HCT116 (cell line): ENCODE measurements at regions not wholly inside any gene's neighbourhood (a gene's known extent, or its start where the extent isn't known, plus 50 kb on each side); places are given as distances from the start of the nearest gene placed in this dataset.

Experiments
- ATAC-seq: fragments of 200-7000 bp; cut with Tn5 transposase; 2 replicates; pipeline ENCODE4 v1.9.1; 2020; ENCODE audit warnings: mild to moderate bottlenecking, moderate library complexity
- BruUV-seq: library from RNA; stranded (reverse); fragments of 400-500 nt; replicated peaks from 2 replicates; lab custom pipeline; 2021; lab: Mats Ljungman, UMichigan
- CTCF ChIA-PET: fragments of 300-600 bp; sonication (Branson Sonifier 250); formaldehyde crosslinking; loops from one replicate; lab custom pipeline; 2021; ENCODE audit warnings: antibody characterized with exemption; lab: Charles Lee
- POLR2A ChIA-PET: fragments of 300-600, 350-600 bp; sonication (Branson Sonifier 250); formaldehyde crosslinking; loops from one replicate; lab custom pipeline; 2021; ENCODE audit warnings: antibody characterized with exemption; lab: Charles Lee
- RAD21 ChIA-PET, 2 experiments: fragments of 300-600 bp; sonication (Branson Sonifier 250); formaldehyde crosslinking; loops; one replicate each; lab custom pipeline; 2023; ENCODE audit warnings: low total read pairs in 2 of 2; ENCODE audit not compliant: uncharacterized antibody in 2 of 2, unreplicated experiment in 2 of 2, low non-redundant PET in 1 of 2; lab: Charles Lee
- DNase-seq: peaks from one replicate; pipeline ENCODE4 v3.0.0-alpha.2; 2010; ENCODE audit warnings: low read depth, low spot score
- H2AFZ ChIP-seq: fragments of 200-600 bp; shearing (Covaris generic), sonication (generic); 2 replicates; pipeline ENCODE4 v1.6.1; 2017; ENCODE audit warnings: low read depth, mixed run types, mixed read lengths, antibody characterized with exemption, low read length; ENCODE audit not compliant: poor library complexity, severe bottlenecking
- H3K27ac ChIP-seq: 2 replicates; pipeline ENCODE4 v1.5.1; 2012; ENCODE audit warnings: low read depth, low read length
- H3K27me3 ChIP-seq: fragments of 200-600 bp; sonication (generic); 2 replicates; pipeline ENCODE4 v1.6.1; 2016; ENCODE audit warnings: mixed run types, low read length, mixed read lengths; ENCODE audit not compliant: insufficient read depth
- H3K36me3 ChIP-seq, 2 experiments: fragments of 200-500 bp in 1 of 2; fragments of 200-600 bp in 1 of 2; sonication (Bioruptor generic) in 1 of 2; sonication (generic) in 1 of 2; 2 replicates each; pipeline versions ENCODE4 v1.5.1 to v1.6.1; 2014 to 2016; ENCODE audit warnings: low read length in 2 of 2, inconsistent platforms in 1 of 2, mixed read lengths in 1 of 2, mixed run types in 1 of 2; ENCODE audit not compliant: insufficient read depth in 2 of 2, control insufficient read depth in 1 of 2
- H3K4me1 ChIP-seq, 2 experiments: fragments of 200-600 bp in 1 of 2; sonication (generic) in 1 of 2; 2 replicates each; pipeline versions ENCODE4 v1.5.1 to v1.6.1; 2012 to 2017; ENCODE audit warnings: low read length in 2 of 2, inconsistent platforms in 1 of 2, mild to moderate bottlenecking in 1 of 2, mixed read lengths in 1 of 2, mixed run types in 1 of 2, moderate library complexity in 1 of 2; ENCODE audit not compliant: insufficient read depth in 2 of 2, control insufficient read depth in 1 of 2
- H3K4me2 ChIP-seq: fragments of 200-600 bp; sonication (generic); 2 replicates; pipeline ENCODE4 v1.6.1; 2017; ENCODE audit warnings: mixed run types, low read length, mixed read lengths
- H3K4me3 ChIP-seq, 2 experiments: fragments of 200-600 bp in 1 of 2; sonication (generic) in 1 of 2; replicated peaks in 1 of 2; 2 replicates each; pipeline ENCODE4 v1.5.1; 2011 to 2016; ENCODE audit warnings: low read length in 2 of 2, control low read depth in 1 of 2, low read depth in 1 of 2, mild to moderate bottlenecking in 1 of 2, mixed read lengths in 1 of 2, mixed run types in 1 of 2
- H3K79me2 ChIP-seq: fragments of 200-600 bp; sonication (generic); 2 replicates; pipeline ENCODE4 v1.6.1; 2017; ENCODE audit warnings: mild to moderate bottlenecking, mixed run types, low read length, moderate library complexity, mixed read lengths; ENCODE audit not compliant: insufficient read depth
- H3K9ac ChIP-seq: fragments of 200-600 bp; sonication (generic); 2 replicates; pipeline ENCODE4 v1.6.1; 2016; ENCODE audit warnings: low read length, mixed read lengths
- H3K9me2 ChIP-seq: fragments of 200-600 bp; sonication (generic), shearing (Covaris generic); 2 replicates; pipeline ENCODE4 v1.6.1; 2017; ENCODE audit warnings: mixed run types, mild to moderate bottlenecking, moderate library complexity; ENCODE audit not compliant: insufficient read depth
- H3K9me3 ChIP-seq, 2 experiments: fragments of 200-500 bp in 1 of 2; fragments of 200-600 bp in 1 of 2; sonication (Bioruptor generic) in 1 of 2; sonication (generic) in 1 of 2; 2 replicates each; pipeline ENCODE4 v1.6.1; 2014 to 2017; ENCODE audit warnings: low read length in 2 of 2, mixed read lengths in 2 of 2, inconsistent platforms in 1 of 2, low read depth in 1 of 2, mild to moderate bottlenecking in 1 of 2, mixed run types in 1 of 2, moderate library complexity in 1 of 2; ENCODE audit not compliant: control insufficient read depth in 1 of 2, insufficient read depth in 1 of 2
- H4K20me1 ChIP-seq: fragments of 200-600 bp; sonication (generic), shearing (Covaris generic); 2 replicates; pipeline ENCODE4 v1.6.1; 2017; ENCODE audit warnings: mixed run types, mild to moderate bottlenecking, moderate library complexity; ENCODE audit not compliant: insufficient read depth
- ATF3 ChIP-seq: IDR thresholded peaks from 2 replicates; pipeline ENCODE4 v1.6.1; 2012
- CBX3 ChIP-seq: IDR thresholded peaks from 2 replicates; pipeline ENCODE4 v1.6.1; 2012; ENCODE audit warnings: low read depth
- CEBPB ChIP-seq: IDR thresholded peaks from 2 replicates; pipeline ENCODE4 v1.6.1; 2012; ENCODE audit warnings: low read depth
- CTCF ChIP-seq, 3 experiments: fragments of 200-600 bp in 1 of 3; sonication (generic) in 1 of 3; IDR thresholded peaks in 2 of 3; conservative IDR thresholded peaks in 1 of 3; 2 replicates each; pipeline ENCODE4 v1.5.1; 2012 to 2017; ENCODE audit warnings: low read depth in 2 of 3, low read length in 2 of 3, antibody characterized with exemption in 1 of 3, borderline replicate concordance in 1 of 3, control low read depth in 1 of 3, mild to moderate bottlenecking in 1 of 3, mixed read lengths in 1 of 3, mixed run types in 1 of 3, moderate library complexity in 1 of 3; ENCODE audit not compliant: insufficient read depth in 1 of 3
- EGR1 ChIP-seq: IDR thresholded peaks from 2 replicates; pipeline ENCODE4 v1.6.1; 2012; ENCODE audit warnings: low read depth
- ELF1 ChIP-seq: IDR thresholded peaks from 2 replicates; pipeline ENCODE4 v1.6.1; 2012; ENCODE audit warnings: low read depth, borderline replicate concordance
- EZH2 ChIP-seq: fragments of 200-600 bp; sonication (generic); IDR thresholded peaks from 2 replicates; pipeline ENCODE4 v1.6.1; 2017; ENCODE audit warnings: antibody characterized with exemption, mixed run types
- EZH2phosphoT487 ChIP-seq: fragments of 200-600 bp; IDR thresholded peaks from 2 replicates; pipeline ENCODE4 v1.6.1; 2018; ENCODE audit warnings: antibody characterized with exemption, borderline replicate concordance
- FOSL1 ChIP-seq: IDR thresholded peaks from 2 replicates; pipeline ENCODE4 v1.6.1; 2012; ENCODE audit warnings: low read depth
- MAX ChIP-seq: IDR thresholded peaks from 2 replicates; pipeline ENCODE4 v1.6.1; 2012
- POLR2A ChIP-seq: IDR thresholded peaks from 2 replicates; pipeline ENCODE4 v1.7.0; 2011; ENCODE audit warnings: borderline replicate concordance; ENCODE audit not compliant: insufficient read depth, insufficient read length; ENCODE audit errors: extremely low read depth
- POLR2AphosphoS5 ChIP-seq: IDR thresholded peaks from 2 replicates; pipeline ENCODE4 v1.6.1; 2011; ENCODE audit warnings: mild to moderate bottlenecking, low read depth, low read length, moderate library complexity
- RAD21 ChIP-seq: IDR thresholded peaks from 2 replicates; pipeline ENCODE4 v1.6.1; 2012; ENCODE audit warnings: low read depth, mild to moderate bottlenecking
- REST ChIP-seq: IDR thresholded peaks from 2 replicates; pipeline ENCODE4 v1.6.1; 2012; ENCODE audit warnings: low read depth
- SIN3A ChIP-seq: IDR thresholded peaks from 2 replicates; pipeline ENCODE4 v1.6.1; 2012; ENCODE audit warnings: low read depth
- SRF ChIP-seq: IDR thresholded peaks from 2 replicates; pipeline ENCODE4 v1.6.1; 2012; ENCODE audit warnings: low read depth
- TCF7L2 ChIP-seq: IDR thresholded peaks from 2 replicates; pipeline ENCODE4 v1.7.0; 2011; ENCODE audit warnings: borderline replicate concordance, inconsistent platforms; ENCODE audit not compliant: insufficient read depth, insufficient read length; ENCODE audit errors: extremely low read depth
- ZBTB33 ChIP-seq: IDR thresholded peaks from 2 replicates; pipeline ENCODE4 v1.6.1; 2011; ENCODE audit warnings: mild to moderate bottlenecking, low read length, moderate library complexity; ENCODE audit not compliant: insufficient replicate concordance; ENCODE audit errors: extremely low read depth
- ZFX ChIP-seq: fragments of 450-650 bp; IDR thresholded peaks from 2 replicates; pipeline ENCODE4 v1.6.1; 2017
- ZNF274 ChIP-seq: fragments of 200-500 bp; sonication (Bioruptor generic); IDR thresholded peaks from 2 replicates; pipeline ENCODE4 v1.6.1; 2014; ENCODE audit warnings: mild to moderate bottlenecking, low read depth, low read length, inconsistent platforms
- intact Hi-C: fragments of 100-400 bp; cut with micrococcal nuclease; formaldehyde crosslinking; loops from 2 replicates; pipeline ENCODE4 v1.10.0; 2022

GRCh38 chr9:80147866-80148265 is 576.1 kb downstream of the TLE4 start:
- BruUV-seq, result no TSS peak
- Histone ChIP-seq H3K9ac (no peak overlapping the region), H3K79me2 (no peaks in the 10 kb centered on the region), H2AFZ (no peak overlapping the region), H4K20me1 (no peaks in the 10 kb centered on the region), H3K9me3 (peaks cover 10 to 13% of the 10 kb centered on the region in 2 experiments; a peak in 2 of 4 replicates), H3K4me2 (no peak overlapping the region), H3K9me2 (no peaks in the 10 kb centered on the region), H3K36me3 (no peaks in the 10 kb centered on the region), H3K27me3 (no peaks in the 10 kb centered on the region), H3K4me3 (no peak overlapping the region), H3K27ac (no peak overlapping the region), H3K4me1 (no peaks in the 10 kb centered on the region)
- DNase-seq (no peak), ATAC-seq (no peak)
- ChIA-PET POLR2A (no interaction called here), RAD21 (no interaction called here), CTCF (no interaction called here)
- TF ChIP-seq POLR2AphosphoS5, result no peak
- no peak for TF ChIP-seq RAD21
- TF ChIP-seq SIN3A, result no peak
- TF ChIP-seq MAX, result no peak
- no peak for TF ChIP-seq TCF7L2
- TF ChIP-seq ZBTB33, result no peak
- TF ChIP-seq ELF1, result no peak
- no peak for TF ChIP-seq FOSL1
- TF ChIP-seq CTCF (IDR thresholded peaks at IDR 0.05 in 2 of 3, conservative IDR thresholded peaks at IDR 0.05 in 1 of 3; ENCODE audit: borderline replicate concordance in 1 of 3, insufficient read depth in 1 of 3, low read depth in 2 of 3, low read length in 2 of 3), result no peak
- TF ChIP-seq REST, result no peak
- TF ChIP-seq CEBPB, result no peak
- no peak for TF ChIP-seq CBX3
- no peak for TF ChIP-seq EZH2
- no peak for TF ChIP-seq EGR1
- TF ChIP-seq EZH2phosphoT487, result no peak
- TF ChIP-seq ZFX, result no peak
- TF ChIP-seq ATF3, result no peak
- TF ChIP-seq SRF, result no peak
- TF ChIP-seq ZNF274, result no peak
- no peak for TF ChIP-seq POLR2A
- intact Hi-C loops, result no loop called here
